K562 (cell line): ENCODE measurements at regions not wholly inside any gene's neighbourhood (a gene's known extent, or its start where the extent isn't known, plus 50 kb on each side); places are given as distances from the start of the nearest gene placed in this dataset.

Source experiments
- ATF7 ChIP-seq: fragments of 450-650 bp; IDR thresholded peaks from 2 replicates; pipeline ENCODE4 v1.7.1; 2014; ENCODE audit warnings: mild to moderate bottlenecking, moderate library complexity
- EGR1 ChIP-seq: fragments of 450-650 bp; conservative IDR thresholded peaks from 2 replicates; pipeline ENCODE4 v1.6.1; 2017; ENCODE audit warnings: mild to moderate bottlenecking
- EHMT2 ChIP-seq: fragments of 450-650 bp; IDR thresholded peaks from 2 replicates; pipeline ENCODE4 v1.6.1; 2018; ENCODE audit warnings: antibody characterized with exemption
- HDAC6 ChIP-seq: IDR thresholded peaks from 2 replicates; pipeline ENCODE4 v1.6.1; 2012; ENCODE audit warnings: low read depth, mild to moderate bottlenecking, control low read depth, inconsistent platforms, low read length, moderate library complexity
- POLR2AphosphoS5 ChIP-seq: IDR thresholded peaks from 2 replicates; pipeline ENCODE4 v1.6.1; 2011; ENCODE audit warnings: mild to moderate bottlenecking, low read depth, low read length, moderate library complexity; ENCODE audit not compliant: control insufficient read depth, insufficient read depth
- ZNF311 ChIP-seq: fragments of 250-450 bp; sonication (Bioruptor Pico); IDR thresholded peaks from 2 replicates; pipeline ENCODE4 v1.4.0; 2020; ENCODE audit warnings: mild to moderate bottlenecking, moderate library complexity
- ZNF699 ChIP-seq: fragments of 250-450 bp; sonication (Bioruptor Pico); IDR thresholded peaks from 2 replicates; pipeline ENCODE4 v1.8.0; 2021; ENCODE audit warnings: mild to moderate bottlenecking, moderate library complexity; ENCODE audit not compliant: insufficient replicate concordance

DNA sequence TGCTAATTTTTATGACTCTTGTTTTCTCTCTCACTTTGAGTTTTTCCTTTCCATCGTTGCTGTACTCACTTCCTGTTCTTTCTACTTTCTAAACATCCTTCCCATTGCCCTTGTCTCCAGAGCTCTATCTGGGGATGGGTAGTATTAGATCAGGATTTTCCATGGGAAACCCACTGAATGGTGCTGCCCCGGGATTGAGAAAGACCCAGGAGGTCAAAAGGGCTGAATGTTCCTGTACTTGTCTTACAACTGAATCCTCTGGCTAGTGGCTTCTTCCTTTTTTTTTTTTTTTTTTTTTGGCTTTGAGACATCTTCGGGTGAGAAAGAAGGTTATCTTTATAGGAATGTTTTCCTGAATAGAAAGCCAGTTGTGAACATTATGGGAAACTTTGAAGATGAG is 364.8 kb upstream of the SLC14A2 start:
- TF ChIP-seq POLR2AphosphoS5 (no peak), EHMT2 (no peak), HDAC6 (no peak), ZNF311 (CRISPR knock-in tag) (no peak), EGR1 (no peak), ATF7 (no peak), ZNF699 (CRISPR knock-in tag) (no peak)
